ENCODE measurements at regions not wholly inside any gene's neighbourhood (a gene's known extent, or its start where the extent isn't known, plus 50 kb on each side); places are given as distances from the start of the nearest gene placed in this dataset.
"Not testable (repeated sequence)": the region's sequence is repeated elsewhere in the genome, so short reads cannot be mapped to it uniquely, and the experiment has no call there.

DNA sequence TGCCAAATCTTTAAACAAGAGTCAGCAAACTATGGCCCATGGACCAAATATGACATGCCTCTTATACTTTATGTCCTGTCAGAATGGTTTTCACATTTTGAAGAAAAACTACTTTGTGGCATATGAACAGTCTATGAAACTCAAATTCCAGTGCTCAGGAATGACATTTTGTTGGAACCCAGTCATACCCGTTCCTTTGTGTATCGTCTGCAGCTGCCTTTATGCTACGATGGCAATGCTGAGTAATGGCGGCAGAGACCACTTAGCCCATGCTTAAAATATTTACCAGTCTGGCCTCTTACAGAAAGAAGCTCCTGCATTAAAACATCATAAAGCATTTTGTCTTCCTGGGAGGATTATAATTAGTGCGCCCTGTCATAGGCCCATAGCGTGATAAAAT lies 140.5 kb upstream of the FHL2 start:
- Histone ChIP-seq H3K9ac (ENCODE audit: insufficient read length, low read depth) (no peak overlapping the region), H3K4me3 (ENCODE audit: insufficient read length, low read depth) (no peak overlapping the region), H3K9me3 (ENCODE audit: insufficient read depth, low read length) (no peaks in the 10 kb centered on the region), H3K4me1 (ENCODE audit: insufficient read depth, insufficient read length) (no peaks in the 10 kb centered on the region), H3K27me3 (ENCODE audit: insufficient read depth, insufficient read length) (no peaks in the 10 kb centered on the region), H3K36me3 (ENCODE audit: insufficient read depth, insufficient read length, low read length) (no peaks in the 10 kb centered on the region)
- no peak for DNase-seq (ENCODE audit: low read depth, low spot score)
- TF ChIP-seq ZNF274 (IDR thresholded peaks at IDR 0.05; ENCODE audit: low read depth, low read length) (no peak), SUZ12 (IDR thresholded peaks at IDR 0.05; ENCODE audit: extremely low read depth, insufficient read depth, insufficient read length) (no peak), YY1 (IDR thresholded peaks at IDR 0.05; ENCODE audit: insufficient read depth, insufficient read length) (no peak)

DNA sequence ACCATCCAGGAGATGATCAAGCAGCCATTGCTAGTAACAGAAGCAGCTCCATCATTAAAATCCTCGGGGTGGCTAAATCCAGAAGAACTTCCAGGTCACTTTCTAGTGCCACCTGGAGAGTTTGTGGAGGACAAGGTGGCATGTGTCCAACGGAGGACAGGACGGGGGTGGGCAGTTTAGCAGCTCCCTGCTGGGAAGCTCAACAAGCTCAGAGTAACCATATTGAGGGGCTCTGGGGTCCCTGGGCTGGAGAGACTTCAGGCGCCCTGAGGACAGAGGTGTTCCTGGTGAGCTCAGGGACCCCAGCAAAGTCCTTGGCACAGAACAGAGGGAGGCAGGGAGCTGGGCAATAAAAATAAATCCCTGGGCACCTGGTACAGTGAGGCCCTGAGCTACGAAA lies 140.0 kb upstream of the FHL2 start:
- Histone ChIP-seq H3K9me3 (ENCODE audit: insufficient read depth, low read length) (no peaks in the 10 kb centered on the region), H3K36me3 (ENCODE audit: insufficient read depth, insufficient read length, low read length) (no peaks in the 10 kb centered on the region), H3K4me1 (ENCODE audit: insufficient read depth, insufficient read length) (no peaks in the 10 kb centered on the region), H3K27me3 (ENCODE audit: insufficient read depth, insufficient read length) (no peaks in the 10 kb centered on the region), H3K9ac (ENCODE audit: insufficient read length, low read depth) (no peak overlapping the region), H3K4me3 (ENCODE audit: insufficient read length, low read depth) (no peak overlapping the region)
- no peak for TF ChIP-seq YY1 (IDR thresholded peaks at IDR 0.05; ENCODE audit: insufficient read depth, insufficient read length)
- no peak for TF ChIP-seq SUZ12 (IDR thresholded peaks at IDR 0.05; ENCODE audit: extremely low read depth, insufficient read depth, insufficient read length)
- TF ChIP-seq ZNF274 (IDR thresholded peaks at IDR 0.05; ENCODE audit: low read depth, low read length) = no peak
- no peak for DNase-seq (ENCODE audit: low read depth, low spot score)

DNA sequence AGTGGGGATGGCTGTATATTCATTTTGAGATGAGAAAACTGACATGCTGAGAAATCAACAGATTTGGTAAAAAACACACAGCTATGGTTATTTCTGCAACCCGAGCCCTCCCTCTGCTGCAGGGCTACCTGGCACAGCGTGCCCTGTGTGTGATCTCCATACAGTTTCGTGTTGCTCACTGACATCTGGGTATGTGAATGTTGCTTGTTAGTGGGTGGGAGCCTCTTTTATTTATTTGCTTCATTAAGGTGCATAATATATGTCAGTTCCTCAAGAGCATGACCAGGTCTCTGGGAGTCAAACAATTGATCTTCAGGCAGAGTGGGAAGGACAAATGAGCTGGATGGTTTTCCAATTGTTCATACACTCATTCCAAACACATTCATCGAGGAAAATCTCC lies 139.1 kb upstream of the FHL2 start:
- Histone ChIP-seq H3K27me3 (ENCODE audit: insufficient read depth, insufficient read length) (no peaks in the 10 kb centered on the region), H3K4me3 (ENCODE audit: insufficient read length, low read depth) (no peak overlapping the region), H3K36me3 (ENCODE audit: insufficient read depth, insufficient read length, low read length) (no peaks in the 10 kb centered on the region), H3K4me1 (ENCODE audit: insufficient read depth, insufficient read length) (no peaks in the 10 kb centered on the region), H3K9me3 (ENCODE audit: insufficient read depth, low read length) (no peaks in the 10 kb centered on the region), H3K9ac (ENCODE audit: insufficient read length, low read depth) (no peak overlapping the region)
- no peak for DNase-seq (ENCODE audit: low read depth, low spot score)
- no peak for TF ChIP-seq YY1 (IDR thresholded peaks at IDR 0.05; ENCODE audit: insufficient read depth, insufficient read length)
- no peak for TF ChIP-seq SUZ12 (IDR thresholded peaks at IDR 0.05; ENCODE audit: extremely low read depth, insufficient read depth, insufficient read length)

DNA sequence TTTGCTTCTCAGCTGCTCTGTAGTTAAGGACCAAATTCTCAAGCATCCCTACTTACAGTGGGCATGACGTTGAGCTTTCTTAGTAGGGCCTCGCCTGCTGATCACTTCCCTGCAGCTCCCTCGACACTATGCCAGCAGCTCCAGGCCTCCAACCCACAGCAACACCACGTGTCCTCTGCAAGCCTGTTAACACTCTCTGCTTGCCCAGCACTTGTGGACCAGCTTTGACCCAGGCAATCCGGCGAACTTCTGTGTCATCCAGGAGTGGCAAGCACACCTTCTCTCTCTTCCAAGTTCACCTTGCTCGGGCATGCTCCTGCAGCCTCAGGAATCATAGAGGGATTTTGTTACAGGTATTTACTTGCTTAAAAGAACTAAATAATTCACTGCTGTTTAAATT lies 138.6 kb upstream of the FHL2 start:
- TF ChIP-seq YY1 (IDR thresholded peaks at IDR 0.05; ENCODE audit: insufficient read depth, insufficient read length) (no peak), ZNF274 (IDR thresholded peaks at IDR 0.05; ENCODE audit: low read depth, low read length) (no peak), SUZ12 (IDR thresholded peaks at IDR 0.05; ENCODE audit: extremely low read depth, insufficient read depth, insufficient read length) (no peak)
- DNase-seq (ENCODE audit: low read depth, low spot score) = no peak

DNA sequence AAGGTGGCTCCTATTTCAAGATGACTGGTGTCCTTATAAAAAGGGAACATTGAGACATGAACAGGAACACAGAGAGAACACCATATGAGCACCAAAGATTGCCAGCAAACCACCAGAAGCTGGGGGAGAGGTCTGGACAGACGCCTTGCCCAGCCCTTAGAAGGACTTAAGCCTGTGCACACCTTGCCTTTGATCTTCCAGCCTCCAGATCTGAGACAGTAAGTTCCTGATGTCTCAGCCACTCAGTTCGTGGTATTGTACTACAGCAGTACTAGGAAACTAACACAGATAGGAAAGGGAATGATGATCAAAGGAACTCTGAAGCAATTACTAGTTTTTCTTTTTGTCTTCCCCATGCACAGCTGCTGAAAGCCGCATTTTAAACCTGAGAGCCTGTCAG lies 137.3 kb upstream of the FHL2 start:
- H3K9me3 ChIP-seq (ENCODE audit: insufficient read depth, low read length) = no peaks in the 10 kb centered on the region
- no peak for DNase-seq (ENCODE audit: low read depth, low spot score)
- TF ChIP-seq YY1 (IDR thresholded peaks at IDR 0.05; ENCODE audit: insufficient read depth, insufficient read length) (no peak), ZNF274 (IDR thresholded peaks at IDR 0.05; ENCODE audit: low read depth, low read length) (no peak), SUZ12 (IDR thresholded peaks at IDR 0.05; ENCODE audit: extremely low read depth, insufficient read depth, insufficient read length) (no peak)
- H3K27me3 ChIP-seq (ENCODE audit: insufficient read depth, insufficient read length) = no peaks in the 10 kb centered on the region
- no peak overlapping the region for H3K4me3 ChIP-seq (ENCODE audit: insufficient read length, low read depth)
- no peaks in the 10 kb centered on the region for H3K4me1 ChIP-seq (ENCODE audit: insufficient read depth, insufficient read length)
- H3K36me3 ChIP-seq (ENCODE audit: insufficient read depth, insufficient read length, low read length) = no peaks in the 10 kb centered on the region
- H3K9ac ChIP-seq (ENCODE audit: insufficient read length, low read depth) = no peak overlapping the region

More for the DNA sequence above, 138.6 kb upstream of the FHL2 start:
- Histone ChIP-seq H3K36me3 (ENCODE audit: insufficient read depth, insufficient read length, low read length) (no peaks in the 10 kb centered on the region), H3K27me3 (ENCODE audit: insufficient read depth, insufficient read length) (no peaks in the 10 kb centered on the region), H3K9ac (ENCODE audit: insufficient read length, low read depth) (no peak overlapping the region), H3K4me3 (ENCODE audit: insufficient read length, low read depth) (no peak overlapping the region), H3K4me1 (ENCODE audit: insufficient read depth, insufficient read length) (no peaks in the 10 kb centered on the region), H3K9me3 (ENCODE audit: insufficient read depth, low read length) (no peaks in the 10 kb centered on the region)

DNA sequence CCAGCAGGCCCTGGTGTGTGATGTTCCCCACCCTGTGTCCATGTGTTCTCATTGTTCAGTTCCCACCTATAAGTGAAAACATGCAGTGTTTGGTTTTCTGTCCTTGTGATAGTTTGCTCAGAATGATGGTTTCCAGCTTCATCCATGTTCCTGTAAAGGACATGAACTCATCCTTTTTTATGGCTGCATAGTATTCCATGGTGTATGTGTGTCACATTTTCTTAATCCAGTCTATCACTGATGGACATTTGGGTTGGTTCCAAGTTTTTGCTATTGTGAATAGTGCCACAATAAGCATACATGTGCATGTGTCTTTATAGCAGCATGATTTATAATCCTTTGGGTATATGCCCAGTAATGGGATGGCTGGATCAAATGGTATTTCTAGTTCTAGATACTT lies 130.4 kb upstream of the FHL2 start:
- peaks cover 13% of the 10 kb centered on the region; the same call in 1 of the 2 replicates for H3K9me3 ChIP-seq (ENCODE audit: insufficient read depth, low read length)
- not testable (repeated sequence) for H3K4me3 ChIP-seq (ENCODE audit: insufficient read length, low read depth); H3K4me1 ChIP-seq (ENCODE audit: insufficient read depth, insufficient read length); H3K27me3 ChIP-seq (ENCODE audit: insufficient read depth, insufficient read length); DNase-seq (ENCODE audit: low read depth, low spot score); H3K9ac ChIP-seq (ENCODE audit: insufficient read length, low read depth); H3K36me3 ChIP-seq (ENCODE audit: insufficient read depth, insufficient read length, low read length)

DNA sequence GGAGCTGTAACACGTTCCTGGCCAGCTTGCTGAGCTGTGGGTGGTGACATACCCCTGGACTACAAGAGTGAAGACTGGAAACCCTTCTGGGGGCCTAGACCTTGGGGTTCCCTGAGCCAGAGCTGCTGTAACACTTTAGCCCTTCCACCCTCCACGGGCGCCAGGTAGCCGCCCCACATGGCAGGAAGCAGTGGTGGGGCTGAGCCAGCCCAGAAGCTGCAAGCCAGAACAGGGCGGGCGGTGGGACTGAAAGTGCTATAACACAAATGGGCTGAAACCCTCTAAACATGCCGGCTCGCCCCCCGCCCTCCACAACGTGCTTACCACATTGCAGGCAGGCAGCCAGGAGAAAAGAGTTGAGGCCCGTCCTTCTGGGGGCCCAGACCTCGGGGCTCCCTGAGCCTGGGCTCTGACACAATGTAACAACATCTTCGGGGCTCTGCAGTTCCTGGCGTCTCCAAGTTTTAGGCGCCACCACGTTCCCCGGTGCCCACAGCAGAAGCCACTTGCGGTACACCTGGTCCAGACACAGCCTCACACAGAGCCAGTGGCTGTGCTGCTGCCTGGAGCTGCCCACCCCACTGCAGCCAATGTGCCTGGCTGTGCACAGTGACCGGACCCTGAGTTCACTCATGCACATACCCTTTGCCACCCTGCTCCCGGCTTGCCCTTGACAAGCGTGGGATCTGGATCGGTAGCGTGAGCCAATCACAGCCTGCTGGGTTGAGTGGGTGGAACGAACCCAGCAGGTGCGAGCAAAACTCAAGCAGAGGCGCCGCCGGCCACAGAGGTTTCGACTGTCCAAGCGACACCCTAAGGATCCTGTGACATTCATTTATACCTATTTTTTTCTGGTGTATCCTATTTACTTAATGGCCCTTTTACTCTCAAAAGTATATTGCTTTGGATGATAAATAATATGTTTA lies 127.4 kb upstream of the FHL2 start:
- no peaks in the 10 kb centered on the region for H3K36me3 ChIP-seq (ENCODE audit: insufficient read depth, insufficient read length, low read length)
- DNase-seq (ENCODE audit: low read depth, low spot score) = no peak
- no peaks in the 10 kb centered on the region for H3K27me3 ChIP-seq (ENCODE audit: insufficient read depth, insufficient read length)
- TF ChIP-seq SUZ12 (IDR thresholded peaks at IDR 0.05; ENCODE audit: extremely low read depth, insufficient read depth, insufficient read length) (no peak), ZNF274 (IDR thresholded peaks at IDR 0.05; ENCODE audit: low read depth, low read length) (no peak), YY1 (IDR thresholded peaks at IDR 0.05; ENCODE audit: insufficient read depth, insufficient read length) (no peak)
- no peaks in the 10 kb centered on the region for H3K4me1 ChIP-seq (ENCODE audit: insufficient read depth, insufficient read length)
- no peak overlapping the region for H3K9ac ChIP-seq (ENCODE audit: insufficient read length, low read depth)
- H3K4me3 ChIP-seq (ENCODE audit: insufficient read length, low read depth) = no peak overlapping the region
- peaks cover 13% of the 10 kb centered on the region; the same call in 1 of the 2 replicates for H3K9me3 ChIP-seq (ENCODE audit: insufficient read depth, low read length)

Measured in NT2/D1 (cell line).